ENCODE measurements at regions not wholly inside any gene's neighbourhood (a gene's known extent, or its start where the extent isn't known, plus 50 kb on each side); places are given as distances from the start of the nearest gene placed in this dataset.

DNA sequence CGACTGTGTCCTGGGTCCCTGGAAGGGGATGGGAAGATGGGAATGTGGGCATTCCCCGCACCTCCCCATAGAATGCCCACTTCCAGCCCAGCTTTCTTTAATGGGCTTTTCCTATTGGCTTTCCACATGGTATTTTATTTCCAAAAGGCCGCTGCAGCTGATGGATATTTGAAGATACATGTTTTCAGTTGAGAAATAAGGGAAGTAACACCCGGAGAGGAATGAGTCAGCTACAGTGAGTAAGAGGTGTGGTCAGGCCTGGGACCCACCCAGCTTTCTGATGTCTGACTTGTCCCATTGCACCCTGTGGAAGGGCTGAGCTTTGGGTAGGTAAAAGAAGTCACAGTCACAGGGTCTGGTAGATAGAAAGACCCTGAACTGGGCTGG lies 476.9 kb downstream of the MIAT start:
- Histone ChIP-seq H3K4me1 (ENCODE audit: low read depth) (peaks cover 8% of the 10 kb centered on the region), H3K4me3 (no peak overlapping the region), H3K27me3 (no peaks in the 10 kb centered on the region), H3K9me3 (ENCODE audit: low read depth) (no peaks in the 10 kb centered on the region), H3K36me3 (no peaks in the 10 kb centered on the region), H3K27ac (no peak overlapping the region)
- no peak for TF ChIP-seq CTCF (IDR thresholded peaks at IDR 0.05; ENCODE audit: low read depth, low read length)
- peak in 1 of 2 donors; percentile 87 for DNase-seq (ENCODE audit: low read depth in 1 of 2, low spot score in 1 of 2)

DNA sequence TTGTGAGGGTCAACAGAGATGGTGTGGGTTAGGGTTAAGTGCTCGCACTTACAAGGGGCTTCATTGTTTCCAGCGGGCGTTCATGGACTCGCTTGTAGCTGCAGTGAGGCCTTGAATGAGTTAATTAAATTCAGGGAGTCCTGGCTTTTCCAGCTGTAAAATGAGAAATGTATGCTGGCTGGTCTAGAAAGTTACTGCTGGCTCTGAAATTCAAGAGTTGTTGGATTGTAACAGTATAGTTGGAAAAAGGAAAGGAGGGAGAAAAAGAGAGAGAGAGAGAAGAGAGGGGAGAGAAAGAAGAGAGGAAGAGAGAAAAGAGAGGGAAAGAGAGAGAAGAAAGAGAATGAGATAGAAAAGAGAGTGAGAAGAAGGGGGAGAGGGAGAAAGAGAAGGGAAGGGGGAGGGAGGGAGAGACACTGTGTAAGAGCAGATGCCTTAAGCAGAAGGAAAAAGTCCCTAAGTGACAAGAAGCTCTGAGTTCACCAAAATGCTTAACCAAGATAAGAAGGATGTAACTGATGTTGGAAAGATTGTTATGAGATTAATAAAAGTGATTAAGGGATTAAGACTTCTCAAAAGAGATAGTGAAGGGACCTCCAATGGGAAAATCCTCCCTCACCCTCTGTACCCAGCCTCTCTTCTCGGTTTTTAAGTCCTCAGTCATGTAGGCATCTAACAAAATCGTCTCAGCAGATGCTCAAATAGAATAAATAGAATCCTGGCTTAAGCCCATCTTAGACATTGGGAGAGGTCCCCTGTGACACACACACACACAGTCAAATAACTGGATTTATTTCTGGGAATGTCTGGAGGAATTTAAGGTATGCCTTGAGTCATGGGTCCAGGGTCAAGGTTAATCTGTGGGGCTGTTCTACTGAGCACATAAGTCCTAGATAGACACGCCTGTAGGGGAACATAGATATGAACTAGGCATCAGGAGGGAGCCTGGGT lies 477.9 kb downstream of the MIAT start:
- Histone ChIP-seq H3K9me3 (ENCODE audit: low read depth) (no peaks in the 10 kb centered on the region), H3K4me1 (ENCODE audit: low read depth) (peaks cover 17% of the 10 kb centered on the region), H3K27ac (no peak overlapping the region), H3K4me3 (no peak overlapping the region), H3K27me3 (no peaks in the 10 kb centered on the region), H3K36me3 (no peaks in the 10 kb centered on the region)
- DNase-seq (ENCODE audit: low read depth in 1 of 2, low spot score in 1 of 2), result peak; percentile 16 to 65
- no peak for TF ChIP-seq CTCF (IDR thresholded peaks at IDR 0.05; ENCODE audit: low read depth, low read length)

GRCh38 chr22:27136596-27136995 lies 479.2 kb downstream of the MIAT start:
- no peak for TF ChIP-seq CTCF (IDR thresholded peaks at IDR 0.05; ENCODE audit: low read depth, low read length)
- DNase-seq (ENCODE audit: low read depth in 1 of 2, low spot score in 1 of 2), result no peak
- no peak overlapping the region for H3K4me3 ChIP-seq
- H3K4me1 ChIP-seq (ENCODE audit: low read depth), result peaks cover 20% of the 10 kb centered on the region
- no peaks in the 10 kb centered on the region for H3K27me3 ChIP-seq
- H3K27ac ChIP-seq, result no peak overlapping the region
- no peaks in the 10 kb centered on the region for H3K36me3 ChIP-seq
- H3K9me3 ChIP-seq (ENCODE audit: low read depth), result no peaks in the 10 kb centered on the region

DNA sequence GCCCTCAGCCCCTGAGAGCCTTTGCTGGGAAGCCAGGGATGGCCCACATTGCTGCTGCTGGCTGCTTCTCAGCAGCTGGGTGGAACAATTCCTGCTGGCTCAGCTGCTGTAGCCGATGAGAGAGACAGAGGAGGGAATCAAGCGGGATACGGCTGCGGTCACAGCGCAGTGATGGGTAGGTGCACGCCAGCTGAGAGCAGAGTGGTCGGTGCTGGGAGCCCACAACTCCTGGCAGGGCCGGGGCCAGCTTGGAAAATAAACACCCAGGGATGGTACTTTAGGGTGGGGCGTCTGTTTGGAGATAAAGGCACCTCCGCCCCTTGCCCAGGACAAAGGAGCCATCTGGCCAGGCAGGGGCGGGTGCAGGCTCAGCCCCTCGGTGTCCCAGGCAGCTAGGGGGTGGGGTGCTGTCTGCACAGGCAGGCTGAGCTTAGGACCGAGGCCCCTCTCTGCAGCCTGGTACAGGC lies 480.5 kb downstream of the MIAT start:
- Histone ChIP-seq H3K9me3 (ENCODE audit: low read depth) (no peaks in the 10 kb centered on the region), H3K36me3 (no peaks in the 10 kb centered on the region), H3K27me3 (no peaks in the 10 kb centered on the region), H3K27ac (no peak overlapping the region), H3K4me1 (ENCODE audit: low read depth) (peaks cover 16% of the 10 kb centered on the region), H3K4me3 (no peak overlapping the region)
- no peak for DNase-seq (ENCODE audit: low read depth in 1 of 2, low spot score in 1 of 2)
- no peak for TF ChIP-seq CTCF (IDR thresholded peaks at IDR 0.05; ENCODE audit: low read depth, low read length)

DNA sequence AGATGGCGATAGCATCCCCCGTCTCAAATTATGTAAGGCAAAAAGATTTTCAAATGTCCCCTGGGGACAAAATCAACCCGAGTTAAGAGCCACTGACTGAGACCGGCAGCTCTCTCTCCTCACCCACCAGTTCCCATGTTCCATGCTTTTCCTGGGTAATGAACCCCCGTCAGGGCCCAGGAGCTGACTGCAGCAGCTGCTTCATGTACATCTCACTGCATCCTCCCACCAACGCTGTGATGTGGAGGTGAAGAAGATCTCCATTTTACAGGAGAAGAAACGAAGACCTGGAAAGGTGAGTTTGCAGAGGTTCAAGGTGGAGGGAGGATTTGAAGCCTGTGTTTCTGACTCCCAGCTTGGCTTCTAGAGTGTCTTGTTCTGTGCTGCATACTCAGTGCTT lies 481.1 kb downstream of the MIAT start:
- no peak overlapping the region for H3K4me3 ChIP-seq
- no peak for DNase-seq (ENCODE audit: low read depth in 1 of 2, low spot score in 1 of 2)
- H3K27ac ChIP-seq, result no peak overlapping the region
- H3K36me3 ChIP-seq, result no peaks in the 10 kb centered on the region
- no peaks in the 10 kb centered on the region for H3K9me3 ChIP-seq (ENCODE audit: low read depth)
- TF ChIP-seq CTCF (IDR thresholded peaks at IDR 0.05; ENCODE audit: low read depth, low read length), result no peak
- no peaks in the 10 kb centered on the region for H3K27me3 ChIP-seq
- peaks cover 12% of the 10 kb centered on the region for H3K4me1 ChIP-seq (ENCODE audit: low read depth)

Measured in cardiac muscle cell (in vitro differentiated cells and primary cell).